Lung (tissue), 11 donors: ENCODE measurements at regions not wholly inside any gene's neighbourhood (a gene's known extent, or its start where the extent isn't known, plus 50 kb on each side); places are given as distances from the start of the nearest gene placed in this dataset.

Experiments
- ATAC-seq: fragments of 200-7000 bp; cut with Tn5 transposase; one replicate; pipeline ENCODE4 v1.9.1; 2020; ENCODE audit warnings: moderate number of reproducible peaks; ENCODE audit not compliant: insufficient read depth, low FRiP score
- DNase-seq, 3 donors: peaks; one replicate each; pipeline ENCODE4 v3.0.0-alpha.2; 2013 to 2017
- H3K27ac ChIP-seq, 2 donors: one replicate each; pipeline ENCODE4 v1.5.1; 2013; ENCODE audit warnings: mild to moderate bottlenecking in 2 of 2, moderate library complexity in 2 of 2, control low read depth in 1 of 2, inconsistent platforms in 1 of 2, low read depth in 1 of 2, low read length in 1 of 2
- H3K27me3 ChIP-seq, 3 donors: one replicate each; pipeline ENCODE4 v1.5.1; 2013; ENCODE audit warnings: low read length in 2 of 3; ENCODE audit not compliant: control insufficient read depth in 3 of 3, insufficient read depth in 3 of 3
- H3K36me3 ChIP-seq, 4 donors: one replicate each; pipeline ENCODE4 v1.5.1; 2013; ENCODE audit warnings: low read length in 4 of 4, mild to moderate bottlenecking in 1 of 4, moderate library complexity in 1 of 4; ENCODE audit not compliant: control insufficient read depth in 4 of 4, insufficient read depth in 4 of 4
- H3K4me1 ChIP-seq, 5 donors: one replicate each; pipeline ENCODE4 v1.5.1; 2013; ENCODE audit warnings: low read length in 5 of 5, mild to moderate bottlenecking in 2 of 5, moderate library complexity in 1 of 5; ENCODE audit not compliant: control insufficient read depth in 5 of 5, insufficient read depth in 5 of 5
- H3K4me3 ChIP-seq: one replicate; pipeline ENCODE4 v1.5.1; 2013; ENCODE audit warnings: mild to moderate bottlenecking, control low read depth, moderate library complexity
- H3K9ac ChIP-seq, 2 donors: one replicate each; pipeline ENCODE4 v1.5.1; 2013; ENCODE audit warnings: low read length in 2 of 2, control low read depth in 1 of 2; ENCODE audit not compliant: insufficient read depth in 1 of 2
- H3K9me3 ChIP-seq, 4 donors: one replicate each; pipeline ENCODE4 v1.5.1; 2013; ENCODE audit warnings: low read length in 3 of 4, mild to moderate bottlenecking in 1 of 4, moderate library complexity in 1 of 4; ENCODE audit not compliant: control insufficient read depth in 4 of 4, insufficient read depth in 3 of 4
- WGBS, 2 donors: extraction: QIAGEN DNeasy Blood & Tissue Kit; methylation state at CpG; one replicate each; pipeline ENCODE4 v1.1.7; 2013; 5-methylcytosine and 5-hydroxymethylcytosine counted together
- TF ChIP-seq, protein P1 (sequence below): IDR thresholded peaks from 2 replicates; pipeline ENCODE4 v1.5.1; 2012; ENCODE audit warnings: mild to moderate bottlenecking; ENCODE audit errors: control extremely low read depth, extremely low read depth
- donor health status: control.
- donor health status: control.
- donor health status: Bipolar disorder and iron deficiency.
- donor health status: healthy.
- donor health status: DM: yes; HTN: yes; CAD: no.

DNA sequence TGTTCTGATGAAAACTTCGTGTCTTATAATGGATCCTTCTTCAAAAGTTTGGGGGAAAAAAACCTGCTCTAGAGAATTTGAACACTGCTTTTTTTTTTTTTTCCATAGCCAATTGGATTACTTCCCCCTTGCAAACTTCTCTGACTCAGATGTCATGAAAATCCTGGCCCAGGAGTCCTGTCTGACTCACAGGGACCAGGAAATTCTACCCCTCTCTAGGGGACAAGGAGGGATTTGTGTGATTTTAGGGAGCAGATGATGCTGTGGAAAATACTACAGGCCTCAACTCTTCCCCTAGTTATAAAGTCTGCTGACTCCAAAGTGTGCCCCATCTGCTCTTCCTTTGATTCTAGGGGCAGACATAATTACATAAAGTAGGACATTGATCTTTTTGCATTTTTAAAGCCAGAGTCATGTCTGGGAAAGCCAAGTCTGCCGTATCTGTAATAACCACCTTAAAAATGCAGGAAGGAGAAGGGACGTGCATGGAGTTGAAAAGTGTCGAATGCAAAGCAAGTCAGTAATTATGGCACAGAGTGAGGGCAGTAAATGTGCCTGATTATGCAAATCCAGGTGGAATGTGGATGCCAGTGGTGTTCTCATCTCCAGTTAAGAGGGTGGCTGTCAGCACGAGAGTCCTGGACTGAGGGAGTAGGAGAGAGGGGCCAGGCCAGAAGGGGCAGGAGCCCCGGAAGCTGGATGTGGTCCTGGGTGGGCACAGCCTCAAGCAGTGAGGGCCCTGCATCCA lies 144.3 kb upstream of the SULF2 start:
- DNase-seq (no peak), ATAC-seq (no peak)
- H3K27me3 ChIP-seq, result no peaks in the 10 kb centered on the region
- H3K4me3 ChIP-seq, result no peak overlapping the region
- H3K27ac ChIP-seq, result no peak overlapping the region
- H3K9me3 ChIP-seq, result peaks cover 0 to 5% (median 0%) of the 10 kb centered on the region in 4 donors
- no peaks in the 10 kb centered on the region for H3K36me3 ChIP-seq
- H3K9ac ChIP-seq, result no peak overlapping the region
- TF ChIP-seq, protein P1, sequence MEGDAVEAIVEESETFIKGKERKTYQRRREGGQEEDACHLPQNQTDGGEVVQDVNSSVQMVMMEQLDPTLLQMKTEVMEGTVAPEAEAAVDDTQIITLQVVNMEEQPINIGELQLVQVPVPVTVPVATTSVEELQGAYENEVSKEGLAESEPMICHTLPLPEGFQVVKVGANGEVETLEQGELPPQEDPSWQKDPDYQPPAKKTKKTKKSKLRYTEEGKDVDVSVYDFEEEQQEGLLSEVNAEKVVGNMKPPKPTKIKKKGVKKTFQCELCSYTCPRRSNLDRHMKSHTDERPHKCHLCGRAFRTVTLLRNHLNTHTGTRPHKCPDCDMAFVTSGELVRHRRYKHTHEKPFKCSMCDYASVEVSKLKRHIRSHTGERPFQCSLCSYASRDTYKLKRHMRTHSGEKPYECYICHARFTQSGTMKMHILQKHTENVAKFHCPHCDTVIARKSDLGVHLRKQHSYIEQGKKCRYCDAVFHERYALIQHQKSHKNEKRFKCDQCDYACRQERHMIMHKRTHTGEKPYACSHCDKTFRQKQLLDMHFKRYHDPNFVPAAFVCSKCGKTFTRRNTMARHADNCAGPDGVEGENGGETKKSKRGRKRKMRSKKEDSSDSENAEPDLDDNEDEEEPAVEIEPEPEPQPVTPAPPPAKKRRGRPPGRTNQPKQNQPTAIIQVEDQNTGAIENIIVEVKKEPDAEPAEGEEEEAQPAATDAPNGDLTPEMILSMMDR, result no peak
- H3K4me1 ChIP-seq, result no peaks in the 10 kb centered on the region
- WGBS, 2 donors, result 77 to 83% methylated on average over 6 of the region's 6 CpGs

DNA sequence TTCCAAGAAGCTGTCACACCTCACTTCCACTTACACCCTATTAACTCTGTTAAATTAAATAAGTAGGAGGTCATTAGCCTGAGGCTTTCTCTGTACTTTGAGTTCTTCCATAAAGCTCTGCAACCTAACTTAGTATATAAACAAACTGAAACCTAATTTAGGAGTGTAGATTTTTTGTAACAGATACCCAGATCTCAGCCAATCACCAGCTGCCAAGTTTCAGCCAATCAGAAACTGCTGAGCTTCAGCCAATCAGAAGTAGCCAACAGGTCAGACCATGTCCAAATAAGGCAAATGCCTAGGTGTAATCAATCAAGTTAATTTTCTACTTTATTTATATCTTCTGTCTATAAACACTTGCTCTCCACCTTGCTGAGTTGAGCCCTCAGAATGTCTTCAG lies 142.7 kb upstream of the SULF2 start:
- no peak overlapping the region for H3K9ac ChIP-seq
- no peak for DNase-seq

DNA sequence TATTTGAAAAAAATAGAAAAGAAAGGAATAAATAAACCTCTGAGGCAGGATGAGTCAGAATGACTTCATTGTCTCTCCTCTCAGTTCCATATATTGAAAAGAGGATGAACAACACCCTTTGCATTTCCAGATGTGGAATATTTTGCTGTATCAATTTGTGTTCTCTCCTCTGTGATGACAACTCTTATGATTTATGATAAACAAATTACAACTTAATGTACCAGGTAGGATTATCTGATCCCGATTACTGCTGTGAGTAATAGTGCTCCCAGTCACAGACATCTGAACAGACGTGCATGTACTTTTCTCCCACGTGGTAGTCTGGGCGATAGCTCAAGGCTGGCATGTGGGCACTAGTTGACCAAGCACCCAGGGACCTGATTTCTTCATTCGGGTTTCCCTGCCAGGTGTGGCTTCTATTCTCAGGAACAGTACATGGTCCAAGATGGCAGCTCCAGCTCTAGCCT lies 142.1 kb upstream of the SULF2 start:
- Histone ChIP-seq H3K4me3 (no peak overlapping the region), H3K9me3 (peaks cover 0 to 5% (median 0%) of the 10 kb centered on the region in 4 donors), H3K9ac (no peak overlapping the region), H3K27ac (no peak overlapping the region), H3K4me1 (peaks cover 0 to 4% (median 0%) of the 10 kb centered on the region in 5 donors), H3K27me3 (peaks cover 0 to 14% (median 13%) of the 10 kb centered on the region in 3 donors), H3K36me3 (no peaks in the 10 kb centered on the region)
- DNase-seq (no peak), ATAC-seq (no peak)
- TF ChIP-seq, protein P1, result no peak
- WGBS, 2 donors, result 87 to 95% methylated on average over 5 of the region's 5 CpGs

More for the DNA sequence above, 142.7 kb upstream of the SULF2 start:
- TF ChIP-seq, protein P1, result no peak
- Histone ChIP-seq H3K27me3 (peaks cover 0 to 12% (median 11%) of the 10 kb centered on the region in 3 donors), H3K4me3 (no peak overlapping the region), H3K36me3 (no peaks in the 10 kb centered on the region), H3K27ac (no peak overlapping the region), H3K9me3 (peaks cover 0 to 5% (median 0%) of the 10 kb centered on the region in 4 donors), H3K4me1 (no peaks in the 10 kb centered on the region)
- ATAC-seq, result no peak
